HepG2 (cell line): ENCODE measurements at regions not wholly inside any gene's neighbourhood (a gene's known extent, or its start where the extent isn't known, plus 50 kb on each side); places are given as distances from the start of the nearest gene placed in this dataset.

ENCODE experiments used
- ARID5B ChIP-seq: IDR thresholded peaks from 2 replicates; pipeline ENCODE4 v1.4.0; 2020; ENCODE audit warnings: mild to moderate bottlenecking, missing genetic modification reagents
- BORCS8-MEF2B ChIP-seq: sonication (generic); formaldehyde crosslinking; IDR thresholded peaks from 2 replicates; pipeline ENCODE4 v1.8.0; 2022; ENCODE audit warnings: mild to moderate bottlenecking, missing genetic modification reagents
- EP300 ChIP-seq, 3 experiments: sonication (generic) in 1 of 3; formaldehyde crosslinking in 1 of 3; IDR thresholded peaks; 2 replicates each; pipeline versions ENCODE4 v1.5.1 to v1.6.1; 2011 to 2020; ENCODE audit warnings: low read depth in 2 of 3, low read length in 2 of 3, borderline replicate concordance in 1 of 3, improper control_type of control experiment in 1 of 3, mild to moderate bottlenecking in 1 of 3, missing genetic modification reagents in 1 of 3, moderate library complexity in 1 of 3
- ISL2 ChIP-seq: sonication (generic); formaldehyde crosslinking; IDR thresholded peaks from 2 replicates; pipeline ENCODE4 v1.5.0; 2020; ENCODE audit warnings: missing genetic modification reagents
- MAZ ChIP-seq, 2 experiments: sonication (generic) in 1 of 2; formaldehyde crosslinking in 1 of 2; IDR thresholded peaks; 2 replicates each; pipeline versions ENCODE4 v1.5.0 to v1.6.1; 2012 to 2020; ENCODE audit warnings: low read depth in 2 of 2, mild to moderate bottlenecking in 2 of 2, borderline replicate concordance in 1 of 2, improper control_type of control experiment in 1 of 2, low read length in 1 of 2, missing genetic modification reagents in 1 of 2, moderate library complexity in 1 of 2
- MZF1 ChIP-seq: sonication (generic); formaldehyde crosslinking; IDR thresholded peaks from 2 replicates; pipeline ENCODE4 v1.8.1; 2023; ENCODE audit warnings: mild to moderate bottlenecking, missing genetic modification reagents, borderline replicate concordance
- POGK ChIP-seq: sonication (generic); formaldehyde crosslinking; conservative IDR thresholded peaks from 2 replicates; pipeline ENCODE4 v1.8.0; 2022; ENCODE audit warnings: mild to moderate bottlenecking, moderate library complexity, missing genetic modification reagents
- POLR2A ChIP-seq, 2 experiments: IDR thresholded peaks; 2 replicates each; pipeline ENCODE4 v1.6.1; 2011; ENCODE audit warnings: low read depth in 2 of 2, low read length in 2 of 2, mild to moderate bottlenecking in 1 of 2, moderate library complexity in 1 of 2; ENCODE audit not compliant: insufficient read depth in 1 of 2
- SIN3A ChIP-seq: IDR thresholded peaks from 2 replicates; pipeline ENCODE4 v1.6.1; 2011; ENCODE audit warnings: low read depth, mild to moderate bottlenecking, control low read depth, low read length, borderline replicate concordance
- SKIL ChIP-seq: sonication (generic); formaldehyde crosslinking; IDR thresholded peaks from 2 replicates; pipeline ENCODE4 v1.8.0; 2022; ENCODE audit warnings: missing genetic modification reagents, mild to moderate bottlenecking, moderate library complexity, borderline replicate concordance
- SMAD9 ChIP-seq: sonication (generic); formaldehyde crosslinking; IDR thresholded peaks from 2 replicates; pipeline ENCODE4 v1.5.1; 2020; ENCODE audit warnings: mild to moderate bottlenecking, missing genetic modification reagents
- SP4 ChIP-seq: sonication (generic); formaldehyde crosslinking; IDR thresholded peaks from 2 replicates; pipeline ENCODE4 v1.8.1; 2023; ENCODE audit warnings: mild to moderate bottlenecking, missing genetic modification reagents
- TBL1XR1 ChIP-seq: fragments of 150-350 bp; IDR thresholded peaks from 2 replicates; pipeline ENCODE4 v1.6.1; 2014; ENCODE audit warnings: borderline replicate concordance, low read length; ENCODE audit not compliant: partially characterized antibody
- TOE1 ChIP-seq: sonication (generic); formaldehyde crosslinking; IDR thresholded peaks from 2 replicates; pipeline ENCODE4 v1.4.0; 2020; ENCODE audit warnings: mild to moderate bottlenecking, missing genetic modification reagents
- ZMYM3 ChIP-seq: sonication (generic); formaldehyde crosslinking; IDR thresholded peaks from 2 replicates; pipeline ENCODE4 v1.5.1; 2020; ENCODE audit warnings: mild to moderate bottlenecking, missing genetic modification reagents
- ZNF274 ChIP-seq: sonication (generic); formaldehyde crosslinking; IDR thresholded peaks from 2 replicates; pipeline ENCODE4 v1.5.1; 2020; ENCODE audit warnings: mild to moderate bottlenecking, missing genetic modification reagents
- ZNF3 ChIP-seq: IDR thresholded peaks from 2 replicates; pipeline ENCODE4 v1.7.0; 2017; ENCODE audit warnings: inconsistent platforms
- ZNF333 ChIP-seq: sonication (generic); formaldehyde crosslinking; IDR thresholded peaks from 2 replicates; pipeline ENCODE4 v1.4.0; 2020; ENCODE audit warnings: mild to moderate bottlenecking, missing genetic modification reagents, borderline replicate concordance
- ZNF367 ChIP-seq: sonication (generic); formaldehyde crosslinking; IDR thresholded peaks from 2 replicates; pipeline ENCODE4 v1.4.0; 2020; ENCODE audit warnings: missing genetic modification reagents, borderline replicate concordance
- ZNF572 ChIP-seq: sonication (generic); formaldehyde crosslinking; IDR thresholded peaks from 2 replicates; pipeline ENCODE4 v1.5.1; 2020; ENCODE audit warnings: mild to moderate bottlenecking, missing genetic modification reagents
- ZNF589 ChIP-seq: sonication (generic); formaldehyde crosslinking; conservative IDR thresholded peaks from 2 replicates; pipeline ENCODE4 v1.8.0; 2022; ENCODE audit warnings: mild to moderate bottlenecking, moderate library complexity, missing genetic modification reagents
- ZNF772 ChIP-seq: sonication (generic); formaldehyde crosslinking; IDR thresholded peaks from 2 replicates; pipeline ENCODE4 v1.5.0; 2020; ENCODE audit warnings: mild to moderate bottlenecking, missing genetic modification reagents
- ZSCAN31 ChIP-seq: sonication (generic); formaldehyde crosslinking; IDR thresholded peaks from 2 replicates; pipeline ENCODE4 v1.5.0; 2020; ENCODE audit warnings: low read depth, mild to moderate bottlenecking, missing genetic modification reagents

GRCh38 chr5:110109667-110110066 is 419.9 kb downstream of the MAN2A1 start (continued):
- TF ChIP-seq EP300 (IDR thresholded peaks at IDR 0.05; ENCODE audit: low read depth in 2 of 2, low read length in 2 of 2) (peak in 1 of 2 experiments; percentile 54; a peak in 1 of 4 replicates), EP300 (CRISPR knock-in tag; IDR thresholded peaks at IDR 0.05; ENCODE audit: borderline replicate concordance) (no peak), SP4 (CRISPR knock-in tag) (no peak), ISL2 (CRISPR knock-in tag) (0 out of 2 replicates have a peak, but pooled peaks have one; percentile 38), ZNF572 (CRISPR knock-in tag) (no peak), ZNF772 (no peak), ZNF589 (no peak), SKIL (CRISPR knock-in tag) (no peak), ZNF274 (CRISPR knock-in tag) (no peak), ZNF367 (CRISPR knock-in tag) (no peak), BORCS8-MEF2B (no peak), ZMYM3 (CRISPR knock-in tag) (0 out of 2 replicates have a peak, but pooled peaks have one; percentile 20), SIN3A (no peak), ZSCAN31 (CRISPR knock-in tag) (no peak), POLR2A (IDR thresholded peaks at IDR 0.05; ENCODE audit: insufficient read depth in 1 of 2, low read depth in 2 of 2, low read length in 2 of 2) (no peak), TBL1XR1 (no peak), ZNF3 (CRISPR knock-in tag) (no peak), MZF1 (CRISPR knock-in tag) (no peak), MAZ (IDR thresholded peaks at IDR 0.05; ENCODE audit: borderline replicate concordance, low read depth, low read length) (no peak), MAZ (CRISPR knock-in tag; IDR thresholded peaks at IDR 0.05; ENCODE audit: low read depth) (no peak), ZNF333 (no peak), ARID5B (CRISPR knock-in tag) (peak; percentile 81), POGK (CRISPR knock-in tag) (no peak), TOE1 (no peak), SMAD9 (CRISPR knock-in tag) (no peak)
